IMR-90 (cell line): ENCODE measurements at regions not wholly inside any gene's neighbourhood (a gene's known extent, or its start where the extent isn't known, plus 50 kb on each side); places are given as distances from the start of the nearest gene placed in this dataset.

ENCODE experiments used
- ATAC-seq: fragments of 200-7000 bp; cut with Tn5 transposase; 2 replicates; pipeline ENCODE4 v1.9.1; 2020; ENCODE audit warnings: low read depth, mild to moderate bottlenecking, moderate library complexity
- BruUV-seq: library from RNA; stranded (reverse); fragments of 400-500 nt; replicated peaks from 2 replicates; lab custom pipeline; 2021; lab: Mats Ljungman, UMichigan
- CTCF ChIA-PET: fragments of 300-600 bp; formaldehyde crosslinking; extraction: SDS; loops from one replicate; lab custom pipeline; 2021; ENCODE audit warnings: antibody characterized with exemption; lab: Yijun Ruan, JAX
- POLR2A ChIA-PET: fragments of 300-600 bp; sonication (Branson Sonifier 250); formaldehyde crosslinking; loops from one replicate; lab custom pipeline; 2022; ENCODE audit warnings: antibody characterized with exemption; ENCODE audit not compliant: unreplicated experiment; lab: Charles Lee
- DNase-seq: peaks from one replicate; pipeline ENCODE4 v3.0.0; 2013
- H2AFZ ChIP-seq: replicated peaks from 2 replicates; pipeline ENCODE3; 2013; ENCODE audit warnings: low read length, mild to moderate bottlenecking; ENCODE audit not compliant: poor library complexity
- H2AK5ac ChIP-seq: 2 replicates; pipeline ENCODE4 v1.6.1; 2013; ENCODE audit warnings: low read depth, low read length, inconsistent platforms
- H2AK9ac ChIP-seq: replicated peaks from 2 replicates; pipeline ENCODE3; 2013; ENCODE audit warnings: mild to moderate bottlenecking, low read depth, low read length, moderate library complexity; ENCODE audit not compliant: poor library complexity
- H2BK120ac ChIP-seq: 2 replicates; pipeline ENCODE4 v1.6.1; 2013; ENCODE audit warnings: low read depth, low read length, inconsistent platforms
- H2BK15ac ChIP-seq: 3 replicates; pipeline ENCODE4 v1.6.1; 2013; ENCODE audit warnings: low read depth, low read length, inconsistent platforms
- H2BK20ac ChIP-seq: 2 replicates; pipeline ENCODE4 v1.6.1; 2013; ENCODE audit warnings: low read depth, mild to moderate bottlenecking, inconsistent platforms, low read length, moderate library complexity
- H2BK5ac ChIP-seq: 2 replicates; pipeline ENCODE4 v1.6.1; 2013; ENCODE audit warnings: mild to moderate bottlenecking, low read depth, low read length, inconsistent platforms; ENCODE audit not compliant: poor library complexity, severe bottlenecking
- H3K14ac ChIP-seq: replicated peaks from 2 replicates; pipeline ENCODE4 v1.6.1; 2013; ENCODE audit warnings: low read depth, low read length, inconsistent platforms
- H3K18ac ChIP-seq: 2 replicates; pipeline ENCODE4 v1.6.1; 2013; ENCODE audit warnings: low read depth, low read length, control low read depth
- H3K23ac ChIP-seq: 2 replicates; pipeline ENCODE4 v1.6.1; 2013; ENCODE audit warnings: low read depth, low read length, inconsistent platforms
- H3K27ac ChIP-seq: 2 replicates; pipeline ENCODE4 v1.5.1; 2013; ENCODE audit warnings: mild to moderate bottlenecking, control low read depth, low read length; ENCODE audit not compliant: insufficient read depth
- H3K27me3 ChIP-seq: 2 replicates; pipeline ENCODE4 v1.6.1; 2013; ENCODE audit warnings: low read length; ENCODE audit not compliant: control insufficient read depth, insufficient read depth
- H3K36me3 ChIP-seq: 2 replicates; pipeline ENCODE4 v1.6.1; 2013; ENCODE audit warnings: low read length, mixed read lengths; ENCODE audit not compliant: control insufficient read depth, insufficient read depth
- H3K4ac ChIP-seq: 2 replicates; pipeline ENCODE4 v1.6.1; 2013; ENCODE audit warnings: low read depth, low read length, inconsistent platforms
- H3K4me1 ChIP-seq: 2 replicates; pipeline ENCODE4 v1.6.1; 2013; ENCODE audit warnings: low read length, mixed read lengths; ENCODE audit not compliant: control insufficient read depth, insufficient read depth
- H3K4me2 ChIP-seq: 2 replicates; pipeline ENCODE4 v1.6.1; 2013; ENCODE audit warnings: low read depth, mild to moderate bottlenecking, control low read depth, low read length, moderate library complexity
- H3K4me3 ChIP-seq: 2 replicates; pipeline ENCODE4 v1.5.1; 2013; ENCODE audit warnings: low read depth, mild to moderate bottlenecking, control low read depth, low read length, moderate library complexity; ENCODE audit not compliant: insufficient read depth
- H3K56ac ChIP-seq: 2 replicates; pipeline ENCODE4 v1.6.1; 2013; ENCODE audit warnings: low read length, inconsistent platforms; ENCODE audit not compliant: insufficient read depth; ENCODE audit errors: extremely low read depth
- H3K79me1 ChIP-seq, 2 experiments: 2 replicates each; pipeline ENCODE4 v1.6.1; 2013; ENCODE audit warnings: low read length in 2 of 2, inconsistent platforms in 1 of 2, low read depth in 1 of 2
- H3K9ac ChIP-seq: 2 replicates; pipeline ENCODE4 v1.6.1; 2013; ENCODE audit warnings: low read depth, low read length, control low read depth
- H3K9me1 ChIP-seq: 2 replicates; pipeline ENCODE4 v1.6.1; 2013; ENCODE audit warnings: low read length, inconsistent platforms; ENCODE audit not compliant: insufficient read depth
- H3K9me3 ChIP-seq: 2 replicates; pipeline ENCODE4 v1.6.1; 2013; ENCODE audit warnings: low read length; ENCODE audit not compliant: control insufficient read depth, insufficient read depth
- H4K20me1 ChIP-seq: 2 replicates; pipeline ENCODE4 v1.6.1; 2013; ENCODE audit warnings: low read length, inconsistent platforms; ENCODE audit not compliant: insufficient read depth
- H4K5ac ChIP-seq: 2 replicates; pipeline ENCODE4 v1.6.1; 2013; ENCODE audit warnings: mild to moderate bottlenecking, low read depth, low read length, control low read depth
- H4K8ac ChIP-seq, 2 experiments: 2 replicates each; pipeline ENCODE4 v1.6.1; 2013; ENCODE audit warnings: low read depth in 2 of 2, low read length in 2 of 2, control low read depth in 1 of 2, inconsistent platforms in 1 of 2
- H4K91ac ChIP-seq: 2 replicates; pipeline ENCODE4 v1.6.1; 2013; ENCODE audit warnings: low read depth, low read length, inconsistent platforms; ENCODE audit not compliant: insufficient read depth
- BHLHE40 ChIP-seq: fragments of 150-350 bp; IDR thresholded peaks from 2 replicates; pipeline ENCODE4 v1.6.1; 2016; ENCODE audit warnings: mild to moderate bottlenecking, low read depth, low read length
- CEBPB ChIP-seq: IDR thresholded peaks from 2 replicates; pipeline ENCODE4 v1.6.1; 2012; ENCODE audit warnings: low read depth, low read length, improper control_type of control experiment
- CHD1 ChIP-seq: IDR thresholded peaks from 2 replicates; pipeline ENCODE4 v1.6.1; 2012; ENCODE audit warnings: low read depth, low read length, improper control_type of control experiment
- FOS ChIP-seq: fragments of 150-350 bp; IDR thresholded peaks from 2 replicates; pipeline ENCODE4 v1.6.1; 2016; ENCODE audit warnings: low read depth, low read length
- MAFK ChIP-seq: IDR thresholded peaks from 2 replicates; pipeline ENCODE4 v1.6.1; 2012; ENCODE audit warnings: low read depth, low read length, improper control_type of control experiment
- MAZ ChIP-seq: IDR thresholded peaks from 2 replicates; pipeline ENCODE4 v1.6.1; 2012; ENCODE audit warnings: low read depth, mild to moderate bottlenecking, low read length, improper control_type of control experiment, moderate library complexity, borderline replicate concordance
- MXI1 ChIP-seq: IDR thresholded peaks from 2 replicates; pipeline ENCODE4 v1.6.1; 2012; ENCODE audit warnings: low read depth, mild to moderate bottlenecking, low read length, moderate library complexity, borderline replicate concordance
- NFE2L2 ChIP-seq: fragments of 150-350 bp; IDR thresholded peaks from 2 replicates; pipeline ENCODE4 v1.6.1; 2016; ENCODE audit warnings: low read depth, mild to moderate bottlenecking, low read length
- POLR2A ChIP-seq: IDR thresholded peaks from 2 replicates; pipeline ENCODE4 v1.6.1; 2012; ENCODE audit warnings: mild to moderate bottlenecking, low read depth, low read length
- RAD21 ChIP-seq: IDR thresholded peaks from 2 replicates; pipeline ENCODE4 v1.6.1; 2012; ENCODE audit warnings: low read length, improper control_type of control experiment
- RCOR1 ChIP-seq: IDR thresholded peaks from 2 replicates; pipeline ENCODE4 v1.6.1; 2012; ENCODE audit warnings: mild to moderate bottlenecking, low read length, improper control_type of control experiment; ENCODE audit not compliant: insufficient replicate concordance
- RFX5 ChIP-seq: IDR thresholded peaks from 2 replicates; pipeline ENCODE4 v1.8.0; 2012; ENCODE audit warnings: low read depth, mild to moderate bottlenecking, low read length, moderate library complexity
- SMC3 ChIP-seq: fragments of 150-350 bp; IDR thresholded peaks from 2 replicates; pipeline ENCODE4 v1.6.1; 2016; ENCODE audit warnings: low read depth, mild to moderate bottlenecking, antibody characterized with exemption, low read length, moderate library complexity
- WGBS, 2 experiments: methylation state at CpG; one replicate each; pipeline versions ENCODE4 v1.1.5 to v1.1.7; 2013; ENCODE audit warnings: missing lambda C conversion rate in 2 of 2; ENCODE audit not compliant: insufficient read length in 1 of 2; ENCODE audit errors: extremely low coverage in 2 of 2; 5-methylcytosine and 5-hydroxymethylcytosine counted together
- dilution Hi-C: fragments of 300-500 bp; cut with HindIII; formaldehyde crosslinking; loops from one replicate; pipeline ENCODE4 v1.14.3; 2018; ENCODE audit warnings: low sequenced_read_pairs; ENCODE audit not compliant: unreplicated experiment
- in situ Hi-C: fragments of 300-500 bp; cut with MboI; formaldehyde crosslinking; loops from 3 replicates; pipeline ENCODE4 v1.14.3; 2019; ENCODE audit warnings: low sequenced_read_pairs, inconsistent platforms, mixed read lengths
- intact Hi-C: fragments of 100-400 bp; cut with micrococcal nuclease; formaldehyde crosslinking; loops from 2 replicates; pipeline ENCODE4 v1.10.0; 2022
- TF ChIP-seq, protein P1 (sequence below): conservative IDR thresholded peaks from 2 replicates; pipeline ENCODE4 v1.5.1; 2012; ENCODE audit warnings: mild to moderate bottlenecking, low read depth, low read length, improper control_type of control experiment
- TF ChIP-seq, protein P2 (sequence below): fragments of 150-350 bp; IDR thresholded peaks from 2 replicates; pipeline ENCODE4 v1.6.1; 2017; ENCODE audit warnings: mild to moderate bottlenecking, antibody characterized with exemption, low read length, low read depth
- TF ChIP-seq, protein P3 (sequence below): fragments of 150-350 bp; IDR thresholded peaks from 2 replicates; pipeline ENCODE4 v1.6.1; 2016; ENCODE audit warnings: low read depth, mild to moderate bottlenecking, low read length, moderate library complexity, borderline replicate concordance

DNA sequence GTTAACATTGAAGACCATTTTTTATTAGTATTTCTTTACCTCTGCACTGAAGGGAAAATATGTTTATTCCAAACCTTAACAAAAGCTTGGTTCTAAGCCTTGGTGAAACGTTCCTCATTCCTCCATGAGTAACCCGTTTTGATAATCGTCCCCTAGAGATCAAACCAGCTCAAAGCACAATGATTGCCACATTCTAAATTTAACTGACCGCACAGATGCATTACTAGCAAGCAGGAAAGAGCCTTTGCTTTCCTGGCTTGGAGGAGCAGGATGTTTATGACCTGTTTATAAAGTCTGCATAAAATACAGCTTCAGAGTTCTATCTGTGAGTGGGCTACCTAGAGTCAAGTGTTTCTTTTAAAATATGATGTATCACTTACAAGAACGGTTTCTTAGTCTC is 193.8 kb downstream of the TMEM114 start:
- Histone ChIP-seq H3K23ac (no peak overlapping the region), H2BK20ac (no peak overlapping the region), H3K4me3 (no peak overlapping the region), H3K56ac (no peak overlapping the region), H3K4me1 (no peaks in the 10 kb centered on the region), H2AFZ (no peak overlapping the region), H2BK5ac (no peak overlapping the region), H3K36me3 (no peaks in the 10 kb centered on the region), H4K8ac (no peak overlapping the region), H3K27me3 (no peaks in the 10 kb centered on the region), H2AK9ac (no peak overlapping the region), H2BK120ac (no peak overlapping the region), H2BK15ac (no peak overlapping the region), H4K91ac (no peak overlapping the region), H4K5ac (no peak overlapping the region), H3K4me2 (no peak overlapping the region), H3K27ac (no peak overlapping the region), H2AK5ac (no peak overlapping the region), H3K9ac (no peak overlapping the region), H3K14ac (no peak overlapping the region), H3K9me3 (peaks cover 10% of the 10 kb centered on the region), H4K20me1 (no peaks in the 10 kb centered on the region), H3K4ac (no peak overlapping the region), H3K9me1 (no peaks in the 10 kb centered on the region), H3K18ac (no peak overlapping the region), H3K79me1 (no peaks in the 10 kb centered on the region)
- ATAC-seq (no peak), DNase-seq (no peak)
- dilution Hi-C loops (no loop called here), in situ Hi-C loops (no loop called here), intact Hi-C loops (no loop called here)
- ChIA-PET POLR2A (no interaction called here), CTCF (no interaction called here)
- WGBS, 2 experiments = no CpG with 5 or more reads among the region's 5 CpGs
- TF ChIP-seq NFE2L2 (no peak), POLR2A (no peak), CEBPB (no peak), MXI1 (no peak), FOS (no peak), RAD21 (no peak), RCOR1 (no peak), CHD1 (no peak), MAFK (no peak), MAZ (no peak), SMC3 (no peak), BHLHE40 (no peak), RFX5 (no peak)
- TF ChIP-seq, protein P1, sequence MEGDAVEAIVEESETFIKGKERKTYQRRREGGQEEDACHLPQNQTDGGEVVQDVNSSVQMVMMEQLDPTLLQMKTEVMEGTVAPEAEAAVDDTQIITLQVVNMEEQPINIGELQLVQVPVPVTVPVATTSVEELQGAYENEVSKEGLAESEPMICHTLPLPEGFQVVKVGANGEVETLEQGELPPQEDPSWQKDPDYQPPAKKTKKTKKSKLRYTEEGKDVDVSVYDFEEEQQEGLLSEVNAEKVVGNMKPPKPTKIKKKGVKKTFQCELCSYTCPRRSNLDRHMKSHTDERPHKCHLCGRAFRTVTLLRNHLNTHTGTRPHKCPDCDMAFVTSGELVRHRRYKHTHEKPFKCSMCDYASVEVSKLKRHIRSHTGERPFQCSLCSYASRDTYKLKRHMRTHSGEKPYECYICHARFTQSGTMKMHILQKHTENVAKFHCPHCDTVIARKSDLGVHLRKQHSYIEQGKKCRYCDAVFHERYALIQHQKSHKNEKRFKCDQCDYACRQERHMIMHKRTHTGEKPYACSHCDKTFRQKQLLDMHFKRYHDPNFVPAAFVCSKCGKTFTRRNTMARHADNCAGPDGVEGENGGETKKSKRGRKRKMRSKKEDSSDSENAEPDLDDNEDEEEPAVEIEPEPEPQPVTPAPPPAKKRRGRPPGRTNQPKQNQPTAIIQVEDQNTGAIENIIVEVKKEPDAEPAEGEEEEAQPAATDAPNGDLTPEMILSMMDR = no peak
- TF ChIP-seq, protein P2, sequence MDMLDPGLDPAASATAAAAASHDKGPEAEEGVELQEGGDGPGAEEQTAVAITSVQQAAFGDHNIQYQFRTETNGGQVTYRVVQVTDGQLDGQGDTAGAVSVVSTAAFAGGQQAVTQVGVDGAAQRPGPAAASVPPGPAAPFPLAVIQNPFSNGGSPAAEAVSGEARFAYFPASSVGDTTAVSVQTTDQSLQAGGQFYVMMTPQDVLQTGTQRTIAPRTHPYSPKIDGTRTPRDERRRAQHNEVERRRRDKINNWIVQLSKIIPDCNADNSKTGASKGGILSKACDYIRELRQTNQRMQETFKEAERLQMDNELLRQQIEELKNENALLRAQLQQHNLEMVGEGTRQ = no peak
- TF ChIP-seq, protein P3, sequence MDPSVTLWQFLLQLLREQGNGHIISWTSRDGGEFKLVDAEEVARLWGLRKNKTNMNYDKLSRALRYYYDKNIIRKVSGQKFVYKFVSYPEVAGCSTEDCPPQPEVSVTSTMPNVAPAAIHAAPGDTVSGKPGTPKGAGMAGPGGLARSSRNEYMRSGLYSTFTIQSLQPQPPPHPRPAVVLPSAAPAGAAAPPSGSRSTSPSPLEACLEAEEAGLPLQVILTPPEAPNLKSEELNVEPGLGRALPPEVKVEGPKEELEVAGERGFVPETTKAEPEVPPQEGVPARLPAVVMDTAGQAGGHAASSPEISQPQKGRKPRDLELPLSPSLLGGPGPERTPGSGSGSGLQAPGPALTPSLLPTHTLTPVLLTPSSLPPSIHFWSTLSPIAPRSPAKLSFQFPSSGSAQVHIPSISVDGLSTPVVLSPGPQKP = no peak
- no TSS peak for BruUV-seq
